ENCODE measurements at regions not wholly inside any gene's neighbourhood (a gene's known extent, or its start where the extent isn't known, plus 50 kb on each side); places are given as distances from the start of the nearest gene placed in this dataset.

DNA sequence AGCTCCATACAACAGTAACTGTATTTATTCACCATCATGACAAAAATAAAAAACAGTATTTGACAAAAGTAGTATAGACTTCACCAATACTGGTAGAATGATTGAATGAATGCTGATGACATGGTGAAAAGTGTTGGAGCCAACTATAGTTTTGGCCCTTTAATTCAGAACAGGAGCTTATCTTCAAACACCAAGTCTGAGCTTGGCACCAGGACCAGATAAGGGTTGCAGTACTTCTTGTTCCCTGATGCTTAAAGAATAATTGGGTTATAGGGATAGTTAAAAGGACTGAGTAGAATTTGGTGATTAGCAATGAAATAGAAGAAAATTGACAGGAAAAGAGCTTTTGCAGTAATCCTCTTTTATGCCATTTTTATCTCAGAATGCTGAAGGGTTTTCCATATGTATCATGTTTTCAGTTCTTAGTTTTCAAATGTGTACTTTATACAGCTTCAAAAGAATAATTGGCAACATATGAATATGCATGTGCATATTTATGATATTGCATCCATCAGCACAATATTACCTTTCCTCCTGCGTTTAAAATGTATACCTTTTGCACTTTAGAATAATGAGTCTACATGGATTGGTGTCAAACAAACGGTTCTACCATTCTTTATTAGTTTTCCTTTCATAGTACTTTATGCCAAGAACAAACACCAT is 214.2 kb upstream of the ARHGAP42 start:
- WGBS (ENCODE audit: low lambda C conversion rate, missing lambda C conversion rate), result 60% methylated on average over 2 of the region's 2 CpGs
- H4K20me1 ChIP-seq (ENCODE audit: insufficient read depth, poor library complexity, severe bottlenecking), result no peaks in the 10 kb centered on the region
- no peaks in the 10 kb centered on the region for H3K27me3 ChIP-seq
- H3K4me3 ChIP-seq, result no peak overlapping the region
- no peak overlapping the region for H2AFZ ChIP-seq
- no peaks in the 10 kb centered on the region for H3K4me1 ChIP-seq (ENCODE audit: insufficient read depth)
- no peaks in the 10 kb centered on the region for H3K9me3 ChIP-seq (ENCODE audit: low read depth)
- H3K36me3 ChIP-seq (replicated peaks; ENCODE audit: insufficient read depth, low read depth), result no peaks in the 10 kb centered on the region
- H3K27ac ChIP-seq, result no peak overlapping the region
- H3K4me2 ChIP-seq, result no peak overlapping the region
- TF ChIP-seq EZH2phosphoT487 (IDR thresholded peaks at IDR 0.05; ENCODE audit: low read depth, severe bottlenecking, unreplicated experiment), result no peak
- TF ChIP-seq EZH2 (IDR thresholded peaks at IDR 0.05; ENCODE audit: borderline replicate concordance), result no peak
- TF ChIP-seq, protein P1, sequence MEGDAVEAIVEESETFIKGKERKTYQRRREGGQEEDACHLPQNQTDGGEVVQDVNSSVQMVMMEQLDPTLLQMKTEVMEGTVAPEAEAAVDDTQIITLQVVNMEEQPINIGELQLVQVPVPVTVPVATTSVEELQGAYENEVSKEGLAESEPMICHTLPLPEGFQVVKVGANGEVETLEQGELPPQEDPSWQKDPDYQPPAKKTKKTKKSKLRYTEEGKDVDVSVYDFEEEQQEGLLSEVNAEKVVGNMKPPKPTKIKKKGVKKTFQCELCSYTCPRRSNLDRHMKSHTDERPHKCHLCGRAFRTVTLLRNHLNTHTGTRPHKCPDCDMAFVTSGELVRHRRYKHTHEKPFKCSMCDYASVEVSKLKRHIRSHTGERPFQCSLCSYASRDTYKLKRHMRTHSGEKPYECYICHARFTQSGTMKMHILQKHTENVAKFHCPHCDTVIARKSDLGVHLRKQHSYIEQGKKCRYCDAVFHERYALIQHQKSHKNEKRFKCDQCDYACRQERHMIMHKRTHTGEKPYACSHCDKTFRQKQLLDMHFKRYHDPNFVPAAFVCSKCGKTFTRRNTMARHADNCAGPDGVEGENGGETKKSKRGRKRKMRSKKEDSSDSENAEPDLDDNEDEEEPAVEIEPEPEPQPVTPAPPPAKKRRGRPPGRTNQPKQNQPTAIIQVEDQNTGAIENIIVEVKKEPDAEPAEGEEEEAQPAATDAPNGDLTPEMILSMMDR (IDR thresholded peaks at IDR 0.05; ENCODE audit: poor library complexity), result no peak
- no peaks in the 10 kb centered on the region for H3K79me2 ChIP-seq
- H3K9me2 ChIP-seq (replicated peaks; ENCODE audit: insufficient read depth), result no peaks in the 10 kb centered on the region
- no peak for DNase-seq (ENCODE audit: low spot score)

DNA sequence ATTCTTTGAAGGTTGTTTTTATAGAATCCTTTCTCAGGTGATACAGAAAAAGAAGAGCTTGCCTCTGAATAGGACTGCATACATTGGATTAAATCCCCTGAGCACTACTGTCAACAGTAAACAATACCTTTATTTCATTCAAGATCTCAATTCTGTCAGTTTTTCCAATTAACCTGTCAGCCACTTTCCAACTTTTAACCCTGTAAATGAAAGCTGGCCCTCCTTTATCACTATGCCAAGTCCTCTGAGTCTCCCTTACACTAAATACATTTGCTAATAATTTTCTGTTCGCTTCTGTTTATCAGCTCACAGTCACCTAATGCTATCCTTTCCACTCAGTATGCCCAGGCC is 213.7 kb upstream of the ARHGAP42 start:
- no peaks in the 10 kb centered on the region for H3K9me2 ChIP-seq (replicated peaks; ENCODE audit: insufficient read depth)
- no peak overlapping the region for H3K27ac ChIP-seq
- no peaks in the 10 kb centered on the region for H3K79me2 ChIP-seq
- no peak for DNase-seq (ENCODE audit: low spot score)
- no peaks in the 10 kb centered on the region for H3K36me3 ChIP-seq (replicated peaks; ENCODE audit: insufficient read depth, low read depth)
- WGBS (ENCODE audit: low lambda C conversion rate, missing lambda C conversion rate), result 91% methylated on average over 1 of the region's 1 CpG
- no peak overlapping the region for H3K4me2 ChIP-seq
- no peaks in the 10 kb centered on the region for H3K27me3 ChIP-seq
- no peak overlapping the region for H3K4me3 ChIP-seq
- H2AFZ ChIP-seq, result no peak overlapping the region
- H4K20me1 ChIP-seq (ENCODE audit: insufficient read depth, poor library complexity, severe bottlenecking), result no peaks in the 10 kb centered on the region
- no peaks in the 10 kb centered on the region for H3K4me1 ChIP-seq (ENCODE audit: insufficient read depth)
- no peak for TF ChIP-seq EZH2phosphoT487 (IDR thresholded peaks at IDR 0.05; ENCODE audit: low read depth, severe bottlenecking, unreplicated experiment)
- TF ChIP-seq, protein P1 (IDR thresholded peaks at IDR 0.05; ENCODE audit: poor library complexity), result no peak
- TF ChIP-seq EZH2 (IDR thresholded peaks at IDR 0.05; ENCODE audit: borderline replicate concordance), result no peak
- H3K9me3 ChIP-seq (ENCODE audit: low read depth), result no peaks in the 10 kb centered on the region

- Histone ChIP-seq H3K27ac (no peak overlapping the region), H3K4me1 (ENCODE audit: insufficient read depth) (no peaks in the 10 kb centered on the region), H3K4me2 (no peak overlapping the region), H3K9me3 (ENCODE audit: low read depth) (no peaks in the 10 kb centered on the region), H3K27me3 (no peaks in the 10 kb centered on the region), H4K20me1 (ENCODE audit: insufficient read depth, poor library complexity, severe bottlenecking) (no peaks in the 10 kb centered on the region), H3K9me2 (replicated peaks; ENCODE audit: insufficient read depth) (no peaks in the 10 kb centered on the region), H2AFZ (no peak overlapping the region), H3K4me3 (no peak overlapping the region), H3K36me3 (replicated peaks; ENCODE audit: insufficient read depth, low read depth) (no peaks in the 10 kb centered on the region), H3K79me2 (no peaks in the 10 kb centered on the region)
- TF ChIP-seq, protein P1 (IDR thresholded peaks at IDR 0.05; ENCODE audit: poor library complexity), result no peak
- TF ChIP-seq EZH2phosphoT487 (IDR thresholded peaks at IDR 0.05; ENCODE audit: low read depth, severe bottlenecking, unreplicated experiment) (no peak), EZH2 (IDR thresholded peaks at IDR 0.05; ENCODE audit: borderline replicate concordance) (no peak)
- WGBS (ENCODE audit: low lambda C conversion rate, missing lambda C conversion rate), result 91% methylated on average over 2 of the region's 2 CpGs
- DNase-seq (ENCODE audit: low spot score), result no peak
Observed at GRCh38 chr11:100484948-100485347, 202.1 kb upstream of the ARHGAP42 start.

Measured in hepatocyte (in vitro differentiated cells).